CD4-positive, alpha-beta T cell treated with Interleukin-2 at 100 ng/mL for 4 hours (primary cell): ENCODE measurements at regions not wholly inside any gene's neighbourhood (a gene's known extent, or its start where the extent isn't known, plus 50 kb on each side); places are given as distances from the start of the nearest gene placed in this dataset.
"Not testable (repeated sequence)": the region's sequence is repeated elsewhere in the genome, so short reads cannot be mapped to it uniquely, and the experiment has no call there.

Source experiments
- DNase-seq: peaks from one replicate; pipeline ENCODE4 v3.0.0-alpha.2; 2020; ENCODE audit warnings: low spot score

DNA sequence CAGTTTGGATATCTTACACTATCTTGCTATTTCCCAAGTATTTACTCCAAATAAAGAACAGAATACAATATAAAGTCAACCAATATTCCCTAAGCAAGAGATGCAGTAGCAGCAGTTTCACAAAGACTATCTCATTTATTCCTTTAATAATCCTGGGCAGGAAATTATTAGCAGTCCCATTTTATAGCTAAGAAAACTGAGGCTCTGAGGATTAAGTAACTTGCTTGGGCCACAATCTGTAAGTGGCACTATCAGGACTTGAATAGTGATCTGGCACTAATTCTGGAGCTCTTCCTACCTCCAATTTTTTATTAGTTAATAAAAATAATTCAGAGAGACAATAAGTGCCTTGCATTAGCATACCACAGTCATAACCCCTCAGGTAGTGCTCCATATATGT, 611.7 kb downstream of the MCTP2 start:
- DNase-seq, result no peak

GRCh38 chr15:94844198-94844537, 612.8 kb downstream of the MCTP2 start:
- DNase-seq, result no peak

GRCh38 chr15:94844538-94845389, 613.4 kb downstream of the MCTP2 start:
- no peak for DNase-seq

DNA sequence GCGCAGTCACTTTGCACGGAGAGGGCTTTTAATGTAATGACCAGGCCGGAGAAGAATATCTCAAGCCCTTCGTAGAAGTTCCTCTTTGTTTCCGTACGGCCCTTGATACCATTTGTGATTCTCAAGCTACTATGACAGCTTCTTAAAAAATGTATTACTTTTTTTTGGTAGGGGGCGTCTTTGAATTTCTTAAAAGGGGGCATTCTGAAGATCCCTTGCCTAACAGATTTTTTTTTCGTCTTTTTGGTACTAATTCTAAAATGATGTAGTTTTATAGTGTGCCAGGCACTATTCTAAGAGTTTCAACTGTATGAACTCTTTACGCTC, 614.0 kb downstream of the MCTP2 start:
- DNase-seq, result no peak

DNA sequence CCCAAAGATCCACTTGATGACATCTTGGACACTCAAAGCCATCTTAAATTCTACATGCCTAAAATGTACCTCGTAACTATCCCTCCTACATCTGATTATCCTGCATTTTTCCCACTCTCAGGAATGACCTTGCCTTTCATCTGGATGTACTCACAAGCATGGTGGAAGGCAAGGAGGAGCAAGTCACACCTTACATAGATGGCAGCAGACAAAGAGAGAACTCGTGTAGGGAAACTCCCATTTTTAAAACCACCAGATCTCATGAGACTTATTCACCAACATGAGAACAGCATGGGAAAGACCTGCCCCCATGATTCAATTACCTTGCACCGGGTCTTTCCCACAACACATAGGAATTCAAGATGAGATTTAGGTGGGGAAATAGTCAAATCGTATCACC, 616.0 kb downstream of the MCTP2 start:
- no peak for DNase-seq

- no peak for DNase-seq
Observed at GRCh38 chr15:94848054-94848453, 616.7 kb downstream of the MCTP2 start.

DNA sequence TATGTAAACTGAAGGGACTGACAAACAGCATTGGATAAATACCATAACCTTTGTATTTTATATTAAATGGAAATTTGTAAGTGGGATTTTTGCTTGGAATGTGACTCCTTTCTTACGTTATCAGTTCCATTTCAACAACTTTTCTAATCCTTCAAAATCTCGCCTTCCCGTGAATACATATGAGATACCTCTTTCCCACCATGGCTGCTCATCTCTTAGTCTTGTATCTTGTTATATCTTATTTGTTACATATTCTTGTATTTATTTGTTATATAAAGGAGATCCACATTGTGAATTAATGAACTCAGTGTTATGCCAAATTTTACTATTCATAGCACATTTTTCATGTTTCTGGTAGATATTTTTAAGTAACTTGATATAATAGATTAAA, 623.7 kb downstream of the MCTP2 start:
- DNase-seq, result no peak

DNA sequence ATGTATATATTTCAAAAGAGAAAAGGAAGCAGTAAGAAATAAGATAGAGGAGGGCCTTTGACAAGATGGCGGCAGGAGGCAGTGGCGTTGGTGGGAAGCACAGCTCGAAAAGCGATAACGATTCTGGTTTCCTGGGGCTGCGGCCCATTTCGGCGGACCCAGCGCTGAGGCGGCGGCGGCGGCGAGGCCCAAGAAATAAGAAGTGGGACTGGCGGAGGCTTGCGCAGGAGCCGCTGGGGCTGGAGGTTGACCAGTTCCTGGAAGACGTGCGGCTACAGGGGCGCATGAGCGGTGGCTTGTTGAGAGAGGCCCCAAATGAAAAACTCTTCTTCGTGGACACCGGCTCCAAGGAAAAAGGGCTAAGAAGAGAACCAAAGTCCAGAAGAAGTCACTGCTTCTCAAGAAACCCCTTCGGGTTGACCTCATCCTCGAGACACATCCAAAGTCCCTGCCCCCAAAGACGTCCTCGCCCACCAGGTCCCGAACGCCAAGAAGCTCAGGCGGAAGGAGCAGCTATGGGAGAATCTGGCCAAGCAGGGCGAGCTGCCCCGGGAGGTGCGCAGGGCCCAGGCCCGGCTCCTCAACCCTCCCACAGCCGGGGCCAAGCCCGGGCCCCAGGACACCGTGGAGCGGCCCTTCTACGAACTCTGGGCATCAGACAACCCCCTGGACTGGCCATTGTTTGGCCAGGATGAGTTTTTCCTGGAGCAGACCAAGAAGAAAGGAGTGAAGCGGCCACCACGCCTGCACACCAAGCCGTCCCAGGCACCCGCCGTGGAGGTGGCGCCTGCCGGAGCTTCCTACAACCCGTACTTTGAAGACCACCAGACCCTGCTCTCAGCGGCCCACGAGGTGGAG, 624.3 kb downstream of the MCTP2 start:
- no peak for DNase-seq

DNA sequence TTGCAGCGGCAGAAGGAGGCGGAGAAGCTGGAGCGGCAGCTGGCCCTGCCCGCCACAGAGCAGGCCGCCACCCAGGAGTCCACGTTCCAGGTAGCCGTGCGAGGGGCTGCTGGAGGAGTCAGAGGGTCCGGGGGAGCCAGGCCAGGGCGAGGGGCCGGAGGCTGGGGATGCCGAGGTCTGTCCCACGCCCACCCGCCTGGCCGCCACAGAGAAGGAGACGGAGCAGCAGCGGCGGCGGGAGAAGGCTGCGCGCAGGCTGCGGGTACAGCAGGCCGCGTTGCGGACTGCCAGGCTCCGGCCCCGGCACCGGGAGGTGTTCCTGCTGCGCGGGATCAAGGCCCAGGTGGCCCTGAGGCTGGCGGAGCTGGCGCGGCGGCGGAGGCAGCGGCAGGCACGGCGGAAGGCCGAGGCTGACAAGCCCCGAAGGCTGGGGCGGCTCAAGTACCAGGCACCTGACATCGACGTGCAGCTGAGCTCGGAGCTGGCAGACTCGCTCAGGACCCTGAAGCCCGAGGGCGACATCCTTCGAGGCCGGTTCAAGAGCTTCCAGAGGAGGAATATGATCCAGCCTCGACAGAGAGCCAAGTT, 625.0 kb downstream of the MCTP2 start:
- no peak for DNase-seq

DNA sequence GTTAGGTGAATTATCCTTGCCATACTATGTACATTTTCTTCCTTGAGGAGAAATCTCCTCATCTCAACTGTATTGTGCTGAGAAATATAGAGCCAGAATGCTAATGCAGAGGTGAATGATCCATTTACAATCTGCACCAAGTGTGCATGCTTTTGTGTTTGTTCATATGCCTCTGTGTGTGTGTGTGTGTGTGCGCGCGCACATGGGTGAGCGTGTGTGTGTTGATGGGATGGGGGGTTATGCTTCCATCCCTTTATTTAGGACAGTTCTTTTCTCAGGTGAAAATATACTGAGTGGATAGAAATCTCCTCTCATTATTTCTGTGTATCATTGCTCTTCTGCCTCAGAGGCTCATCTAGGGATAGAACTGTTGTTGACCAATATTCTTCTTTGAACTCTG, 626.1 kb downstream of the MCTP2 start:
- DNase-seq, result no peak

- no peak for DNase-seq
Observed at GRCh38 chr15:94858011-94858410, 626.6 kb downstream of the MCTP2 start.

DNA sequence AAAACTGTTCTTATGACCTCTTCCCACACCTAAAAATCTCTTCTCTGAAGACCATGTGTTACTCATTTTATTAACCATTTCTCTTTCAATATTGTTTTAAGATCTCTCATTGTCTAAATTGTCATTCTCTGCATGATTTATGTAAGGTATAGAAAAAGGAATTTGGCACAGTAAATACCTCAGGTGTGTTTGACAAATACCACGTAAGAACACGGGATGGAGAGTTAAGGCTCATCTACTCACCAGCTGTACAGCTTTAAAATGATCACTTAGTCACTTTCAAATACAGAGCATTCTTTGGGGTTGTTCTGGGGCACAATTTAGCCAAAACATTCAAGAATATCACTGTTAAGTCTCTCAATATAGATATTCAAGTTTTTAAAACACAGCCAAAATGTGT, 627.1 kb downstream of the MCTP2 start:
- no peak for DNase-seq

DNA sequence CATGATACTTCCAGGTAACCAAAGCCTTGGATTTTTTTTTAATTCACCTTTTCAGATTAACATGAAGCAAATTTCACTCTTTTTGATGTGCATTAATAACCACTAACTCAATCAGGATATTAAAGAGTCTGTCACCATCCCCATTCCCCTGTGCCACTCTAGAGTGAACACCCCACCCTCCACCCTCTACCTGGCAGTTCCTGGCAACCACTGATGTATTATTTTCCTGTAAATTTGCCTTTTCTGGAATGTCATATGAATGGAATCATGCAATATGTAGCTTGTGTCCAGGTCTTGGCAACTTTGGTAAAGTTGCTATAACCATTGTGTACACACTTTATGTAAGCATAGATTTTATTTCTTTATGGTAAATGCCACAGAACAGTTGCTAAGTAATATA, 627.6 kb downstream of the MCTP2 start:
- no peak for DNase-seq

- no peak for DNase-seq
Observed at GRCh38 chr15:94864600-94864999, 633.2 kb downstream of the MCTP2 start.

- DNase-seq, result not testable (repeated sequence)
Observed at GRCh38 chr15:94868265-94868664, 636.9 kb downstream of the MCTP2 start.

DNA sequence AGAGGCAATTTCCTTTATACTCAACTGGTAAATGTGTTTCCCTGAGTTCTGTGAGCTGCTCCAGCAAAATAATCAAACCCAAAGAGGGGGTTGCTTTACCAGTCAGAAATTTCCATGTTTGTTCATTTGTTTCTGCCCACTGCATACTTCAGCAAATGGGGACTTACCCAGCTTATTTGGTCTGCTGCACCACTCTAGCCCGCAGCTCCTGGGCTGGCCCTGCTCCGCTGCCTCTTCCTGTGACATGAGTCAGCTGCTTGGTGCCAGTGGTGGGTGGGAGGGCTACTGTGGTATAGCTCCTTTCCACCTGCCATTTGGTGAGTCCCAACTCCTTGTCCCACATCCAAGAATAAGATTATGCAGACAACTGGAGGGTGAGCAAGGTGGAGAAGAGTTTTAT, 644.2 kb downstream of the MCTP2 start:
- no peak for DNase-seq

GRCh38 chr15:94877833-94878232, 646.5 kb downstream of the MCTP2 start:
- DNase-seq, result no peak

DNA sequence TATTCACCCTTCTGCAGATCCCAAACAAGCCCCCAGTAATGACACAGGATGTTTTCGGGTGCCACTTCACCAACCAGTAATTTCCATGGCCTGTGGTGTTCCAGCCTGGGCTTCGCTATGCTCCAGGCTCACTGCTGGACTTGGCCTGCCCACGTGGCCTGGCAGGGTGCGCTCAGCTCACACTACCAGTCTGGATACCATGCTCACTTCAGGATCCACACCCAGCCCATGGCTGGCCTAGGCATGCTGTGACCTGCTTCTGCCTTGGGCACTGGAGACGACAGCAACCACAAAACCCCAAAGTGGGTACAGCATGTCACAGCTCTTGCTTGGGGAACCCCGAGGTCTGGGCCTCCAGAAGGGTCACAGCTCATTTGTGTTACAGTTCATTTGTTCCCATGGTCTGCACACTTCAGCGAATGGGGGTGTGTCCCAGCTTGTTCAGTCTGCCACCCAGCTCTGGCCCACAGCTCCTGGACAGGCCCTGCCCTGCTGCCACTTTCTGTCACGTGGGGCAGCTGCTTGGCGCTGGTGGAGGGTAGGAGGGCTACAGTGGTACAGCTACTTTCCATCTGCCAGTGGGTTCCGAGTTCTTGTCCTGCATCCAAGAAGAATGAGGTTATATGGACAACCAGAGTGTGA, 650.8 kb downstream of the MCTP2 start:
- no peak for DNase-seq

DNA sequence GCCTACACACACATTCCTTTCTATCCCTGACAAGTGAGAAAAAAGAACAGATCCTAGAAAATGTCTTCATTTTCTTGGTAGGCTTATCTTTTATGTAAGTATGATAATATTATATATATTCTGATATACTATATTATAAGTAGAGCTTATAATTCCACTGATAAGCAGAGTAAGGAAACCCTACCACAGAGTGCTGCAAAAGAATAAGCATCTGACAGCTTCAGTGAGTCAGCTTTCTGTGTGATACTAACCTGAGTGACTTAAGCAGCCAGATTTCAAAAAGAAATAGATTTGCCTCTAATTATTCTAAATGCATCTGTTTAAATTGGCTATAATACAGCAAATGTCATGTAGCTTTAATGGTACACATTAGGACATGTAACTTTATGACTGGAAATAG, 656.0 kb downstream of the MCTP2 start:
- DNase-seq, result no peak

- DNase-seq, result no peak
Observed at GRCh38 chr15:94889153-94889552, 657.8 kb downstream of the MCTP2 start.

- no peak for DNase-seq
Observed at GRCh38 chr15:94893091-94893490, 661.7 kb downstream of the MCTP2 start.

DNA sequence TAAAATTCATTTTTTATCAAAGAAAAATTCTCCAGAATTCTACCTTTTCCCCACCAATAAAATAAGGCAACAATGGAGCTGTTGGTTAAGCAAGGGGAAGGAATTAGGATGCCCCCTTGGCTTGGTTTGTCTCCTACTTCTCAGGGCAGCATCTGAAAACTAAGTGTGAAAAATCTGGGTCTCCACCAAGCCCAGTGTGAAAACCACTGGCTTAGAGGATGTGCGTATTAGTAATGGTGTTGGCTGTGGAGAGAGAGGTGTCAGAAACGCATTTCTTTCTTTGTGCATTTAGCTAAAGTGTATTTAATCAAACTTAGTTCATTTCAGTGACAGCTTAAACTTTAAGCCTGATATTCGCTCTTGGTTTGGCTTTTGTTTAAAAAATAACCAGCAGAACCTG, 662.7 kb downstream of the MCTP2 start:
- DNase-seq, result no peak

DNA sequence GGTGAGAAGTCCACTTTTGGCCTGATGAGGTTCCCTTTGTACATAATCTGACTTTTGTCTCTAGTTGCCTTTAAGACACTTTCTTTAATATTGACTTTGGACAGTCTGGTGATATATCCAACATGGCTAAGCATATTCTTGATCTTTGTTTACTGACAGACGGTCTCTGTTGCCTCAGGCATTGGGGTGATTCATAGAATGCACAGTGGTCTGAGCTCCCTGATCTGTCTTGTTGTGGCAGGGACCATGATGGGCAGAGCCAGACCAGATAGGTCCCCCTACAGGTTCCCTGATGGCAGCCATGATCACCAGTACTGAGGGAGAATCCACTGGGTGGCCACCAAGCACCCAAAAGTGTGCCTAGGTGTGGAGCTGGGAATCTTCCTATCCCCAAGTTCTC, 678.1 kb downstream of the MCTP2 start:
- DNase-seq, result no peak
